ENCODE measurements at regions not wholly inside any gene's neighbourhood (a gene's known extent, or its start where the extent isn't known, plus 50 kb on each side); places are given as distances from the start of the nearest gene placed in this dataset.

DNA sequence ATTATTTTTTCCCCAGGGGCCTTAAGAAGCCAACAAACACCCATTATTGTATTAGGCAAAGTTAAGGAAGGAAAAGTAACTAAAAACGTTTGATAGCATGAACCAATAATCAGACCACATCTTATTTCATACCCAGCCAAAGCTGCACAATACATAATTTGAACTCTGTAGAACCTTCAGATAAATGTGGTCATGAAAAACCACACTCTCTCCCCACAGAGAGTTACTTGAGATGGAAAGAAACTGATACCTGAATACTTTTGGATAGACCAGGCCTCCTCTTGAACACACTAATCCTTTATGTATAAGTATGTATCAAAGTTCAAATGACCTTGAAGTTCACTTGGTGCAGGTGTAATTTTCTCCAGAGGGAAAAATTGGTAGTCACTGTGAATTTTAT is 146.6 kb upstream of the FAM13C start:
- no peak overlapping the region for H2AFZ ChIP-seq (ENCODE audit: low read length)
- H3K27me3 ChIP-seq (replicated peaks; ENCODE audit: insufficient read depth, low read length) = no peaks in the 10 kb centered on the region
- H3K4me3 ChIP-seq (ENCODE audit: low read length) = no peak overlapping the region
- DNase-seq = no peak
- no peaks in the 10 kb centered on the region for H3K9me2 ChIP-seq (replicated peaks; ENCODE audit: insufficient read depth, low read length)
- no peak overlapping the region for H3K27ac ChIP-seq (ENCODE audit: low read length)
- H3K4me2 ChIP-seq (ENCODE audit: low read depth, low read length) = no peak overlapping the region
- no peak overlapping the region for H3K9ac ChIP-seq (ENCODE audit: low read length)
- H4K20me1 ChIP-seq (ENCODE audit: insufficient read depth, low read length) = no peaks in the 10 kb centered on the region
- no peaks in the 10 kb centered on the region for H3K9me3 ChIP-seq (replicated peaks; ENCODE audit: insufficient read depth, low read length)
- no peaks in the 10 kb centered on the region for H3K4me1 ChIP-seq (ENCODE audit: low read length)
- no peaks in the 10 kb centered on the region for H3K79me2 ChIP-seq (ENCODE audit: low read length)
- TF ChIP-seq EZH2 (optimal IDR thresholded peaks at IDR 0.05; ENCODE audit: low read depth, low read length) (no peak), EZH2phosphoT487 (IDR thresholded peaks at IDR 0.05; ENCODE audit: low read length) (no peak)
- TF ChIP-seq, protein P1, sequence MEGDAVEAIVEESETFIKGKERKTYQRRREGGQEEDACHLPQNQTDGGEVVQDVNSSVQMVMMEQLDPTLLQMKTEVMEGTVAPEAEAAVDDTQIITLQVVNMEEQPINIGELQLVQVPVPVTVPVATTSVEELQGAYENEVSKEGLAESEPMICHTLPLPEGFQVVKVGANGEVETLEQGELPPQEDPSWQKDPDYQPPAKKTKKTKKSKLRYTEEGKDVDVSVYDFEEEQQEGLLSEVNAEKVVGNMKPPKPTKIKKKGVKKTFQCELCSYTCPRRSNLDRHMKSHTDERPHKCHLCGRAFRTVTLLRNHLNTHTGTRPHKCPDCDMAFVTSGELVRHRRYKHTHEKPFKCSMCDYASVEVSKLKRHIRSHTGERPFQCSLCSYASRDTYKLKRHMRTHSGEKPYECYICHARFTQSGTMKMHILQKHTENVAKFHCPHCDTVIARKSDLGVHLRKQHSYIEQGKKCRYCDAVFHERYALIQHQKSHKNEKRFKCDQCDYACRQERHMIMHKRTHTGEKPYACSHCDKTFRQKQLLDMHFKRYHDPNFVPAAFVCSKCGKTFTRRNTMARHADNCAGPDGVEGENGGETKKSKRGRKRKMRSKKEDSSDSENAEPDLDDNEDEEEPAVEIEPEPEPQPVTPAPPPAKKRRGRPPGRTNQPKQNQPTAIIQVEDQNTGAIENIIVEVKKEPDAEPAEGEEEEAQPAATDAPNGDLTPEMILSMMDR (IDR thresholded peaks at IDR 0.05; ENCODE audit: low read length) = no peak
- H3F3A ChIP-seq (ENCODE audit: insufficient read depth, low read length) = no peaks in the 10 kb centered on the region
- no peaks in the 10 kb centered on the region for H3K36me3 ChIP-seq (replicated peaks; ENCODE audit: insufficient read depth, low read length)

DNA sequence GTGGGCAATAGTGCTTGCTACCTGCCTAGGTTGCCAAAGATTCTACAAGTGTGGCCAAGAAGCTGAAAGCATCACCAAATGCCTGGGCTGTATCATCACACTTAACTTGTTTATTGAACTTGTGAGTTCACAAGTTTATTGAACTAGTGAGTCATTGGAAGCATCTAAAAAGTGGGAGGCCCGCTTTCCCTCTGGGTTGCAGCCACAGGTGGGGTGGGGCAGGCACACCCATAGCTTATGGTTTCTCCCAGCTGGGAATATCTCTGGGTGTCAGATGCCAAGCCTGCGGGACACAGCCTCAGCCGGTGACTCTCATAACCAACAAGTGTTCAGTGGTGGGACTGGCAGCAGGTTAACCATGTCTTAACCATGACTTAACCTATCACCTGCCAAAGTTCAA is 145.9 kb upstream of the FAM13C start:
- Histone ChIP-seq H4K20me1 (ENCODE audit: insufficient read depth, low read length) (no peaks in the 10 kb centered on the region), H3K27me3 (replicated peaks; ENCODE audit: insufficient read depth, low read length) (no peaks in the 10 kb centered on the region), H3K9me3 (replicated peaks; ENCODE audit: insufficient read depth, low read length) (no peaks in the 10 kb centered on the region), H3K9me2 (replicated peaks; ENCODE audit: insufficient read depth, low read length) (no peaks in the 10 kb centered on the region), H3K79me2 (ENCODE audit: low read length) (no peaks in the 10 kb centered on the region), H3K27ac (ENCODE audit: low read length) (no peak overlapping the region), H3K36me3 (replicated peaks; ENCODE audit: insufficient read depth, low read length) (no peaks in the 10 kb centered on the region), H2AFZ (ENCODE audit: low read length) (no peak overlapping the region), H3K4me1 (ENCODE audit: low read length) (no peaks in the 10 kb centered on the region), H3K9ac (ENCODE audit: low read length) (no peak overlapping the region), H3F3A (ENCODE audit: insufficient read depth, low read length) (no peaks in the 10 kb centered on the region), H3K4me3 (ENCODE audit: low read length) (no peak overlapping the region), H3K4me2 (ENCODE audit: low read depth, low read length) (no peak overlapping the region)
- DNase-seq = no peak
- TF ChIP-seq EZH2 (optimal IDR thresholded peaks at IDR 0.05; ENCODE audit: low read depth, low read length) (no peak), EZH2phosphoT487 (IDR thresholded peaks at IDR 0.05; ENCODE audit: low read length) (no peak)
- TF ChIP-seq, protein P1 (IDR thresholded peaks at IDR 0.05; ENCODE audit: low read length) = no peak

DNA sequence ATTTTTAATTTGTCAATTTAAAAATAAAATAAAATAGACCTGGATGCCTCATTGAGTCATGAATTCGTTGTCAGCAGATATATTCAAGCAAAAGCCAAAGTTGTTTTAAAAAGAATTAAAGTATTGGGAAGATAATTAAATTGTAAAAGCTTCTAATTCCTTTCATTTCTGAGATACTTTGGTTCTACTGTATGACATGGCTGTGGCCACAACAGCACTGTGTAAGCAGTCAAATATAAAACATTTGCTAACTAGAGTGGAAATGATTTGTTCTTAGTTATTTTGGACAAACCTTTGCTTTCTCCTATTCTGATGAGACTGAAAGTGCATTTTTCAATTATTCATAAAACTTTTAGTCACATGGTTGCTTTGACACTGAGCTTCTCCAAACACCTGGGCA is 143.6 kb upstream of the FAM13C start:
- Histone ChIP-seq H2AFZ (ENCODE audit: low read length) (no peak overlapping the region), H3K9me2 (replicated peaks; ENCODE audit: insufficient read depth, low read length) (no peaks in the 10 kb centered on the region), H3K4me1 (ENCODE audit: low read length) (no peaks in the 10 kb centered on the region), H3K79me2 (ENCODE audit: low read length) (no peaks in the 10 kb centered on the region), H3K4me3 (ENCODE audit: low read length) (no peak overlapping the region), H3F3A (ENCODE audit: insufficient read depth, low read length) (no peaks in the 10 kb centered on the region), H3K27ac (ENCODE audit: low read length) (no peak overlapping the region), H3K36me3 (replicated peaks; ENCODE audit: insufficient read depth, low read length) (no peaks in the 10 kb centered on the region), H3K9ac (ENCODE audit: low read length) (no peak overlapping the region), H3K9me3 (replicated peaks; ENCODE audit: insufficient read depth, low read length) (no peaks in the 10 kb centered on the region), H3K27me3 (replicated peaks; ENCODE audit: insufficient read depth, low read length) (no peaks in the 10 kb centered on the region), H4K20me1 (ENCODE audit: insufficient read depth, low read length) (no peaks in the 10 kb centered on the region), H3K4me2 (ENCODE audit: low read depth, low read length) (no peak overlapping the region)
- no peak for TF ChIP-seq EZH2phosphoT487 (IDR thresholded peaks at IDR 0.05; ENCODE audit: low read length)
- no peak for TF ChIP-seq EZH2 (optimal IDR thresholded peaks at IDR 0.05; ENCODE audit: low read depth, low read length)
- TF ChIP-seq, protein P1 (IDR thresholded peaks at IDR 0.05; ENCODE audit: low read length) = no peak
- no peak for DNase-seq

Measured in MM.1S (cell line).